Erythroblast (primary cell): ENCODE measurements at regions not wholly inside any gene's neighbourhood (a gene's known extent, or its start where the extent isn't known, plus 50 kb on each side); places are given as distances from the start of the nearest gene placed in this dataset.

Source experiments
- GATA1 ChIP-seq: IDR thresholded peaks from 2 replicates; pipeline ENCODE4 v1.6.1; 2011; ENCODE audit warnings: low read depth, mild to moderate bottlenecking, control low read depth, low read length, moderate library complexity
- POLR2A ChIP-seq: IDR thresholded peaks from 2 replicates; pipeline ENCODE4 v1.6.1; 2011; ENCODE audit warnings: mild to moderate bottlenecking, low read length

DNA sequence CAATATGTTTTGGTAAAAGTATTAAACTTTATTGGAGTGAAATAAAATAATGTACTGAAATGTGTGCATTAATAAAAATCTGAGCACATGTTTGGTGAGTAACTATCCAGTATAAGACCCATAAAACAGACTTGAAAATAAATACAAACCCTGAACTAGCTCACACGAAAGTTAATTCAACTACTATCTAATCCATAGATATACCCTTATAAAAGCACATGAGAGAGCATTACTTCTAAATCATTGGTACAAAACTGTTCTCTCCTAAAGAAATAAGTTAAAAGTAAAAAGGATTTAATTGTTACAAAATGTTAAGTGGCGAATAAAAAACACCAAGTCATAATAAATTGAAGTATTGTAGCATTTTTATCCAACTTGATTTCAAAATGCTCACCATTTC is 295.6 kb downstream of the PTPRC start:
- TF ChIP-seq POLR2A, result no peak
- TF ChIP-seq GATA1, result no peak
